Spleen (tissue), 11 donors: ENCODE measurements at regions not wholly inside any gene's neighbourhood (a gene's known extent, or its start where the extent isn't known, plus 50 kb on each side); places are given as distances from the start of the nearest gene placed in this dataset.

Source experiments
- DNase-seq: peaks from one replicate; pipeline ENCODE4 v3.0.0-alpha.2; 2020
- H3K27ac ChIP-seq, 8 donors: fragments of 200-600 bp; sonication (generic) in 7 of 8; 1 replicate in 4 of 8; 2 replicates in 4 of 8; pipeline versions ENCODE4 v1.5.0 to v1.8.0; 2016 to 2021; ENCODE audit warnings: inconsistent platforms in 4 of 8, mild to moderate bottlenecking in 4 of 8, moderate library complexity in 1 of 8
- H3K27me3 ChIP-seq, 7 donors: fragments of 200-600 bp; sonication (generic) in 6 of 7; replicated peaks in 1 of 7; 1 replicate in 4 of 7; 2 replicates in 3 of 7; pipeline versions ENCODE4 v1.5.0 to v1.8.0; 2016 to 2021; ENCODE audit warnings: inconsistent platforms in 3 of 7, mild to moderate bottlenecking in 1 of 7
- H3K36me3 ChIP-seq, 6 donors: fragments of 200-600 bp; sonication (generic) in 5 of 6; 1 replicate in 4 of 6; 2 replicates in 2 of 6; pipeline versions ENCODE4 v1.5.0 to v1.8.0; 2016 to 2021; ENCODE audit warnings: inconsistent platforms in 2 of 6
- H3K4me1 ChIP-seq, 6 donors: fragments of 200-600 bp; sonication (generic) in 5 of 6; 1 replicate in 3 of 6; 2 replicates in 3 of 6; pipeline versions ENCODE4 v1.5.0 to v1.8.0; 2016 to 2021; ENCODE audit warnings: inconsistent platforms in 3 of 6
- H3K4me3 ChIP-seq, 8 donors: fragments of 200-600 bp; sonication (generic) in 7 of 8; 1 replicate in 4 of 8; 2 replicates in 4 of 8; pipeline versions ENCODE4 v1.5.0 to v1.8.0; 2016 to 2021; ENCODE audit warnings: inconsistent platforms in 4 of 8, mild to moderate bottlenecking in 4 of 8, moderate library complexity in 2 of 8
- H3K9me3 ChIP-seq, 8 donors: fragments of 200-600 bp; sonication (generic) in 7 of 8; 1 replicate in 4 of 8; 2 replicates in 4 of 8; pipeline versions ENCODE4 v1.5.0 to v1.8.0; 2016 to 2021; ENCODE audit warnings: inconsistent platforms in 4 of 8
- CTCF ChIP-seq, 11 experiments: fragments of 200-600 bp in 7 of 11; fragments of 450-650 bp in 4 of 11; sonication (generic) in 4 of 11; IDR thresholded peaks in 8 of 11; conservative IDR thresholded peaks in 3 of 11; 1 replicate in 7 of 11; 2 replicates in 4 of 11; pipeline versions ENCODE4 v1.4.0 to v1.8.0; 2016 to 2021; ENCODE audit warnings: antibody characterized with exemption in 11 of 11, inconsistent platforms in 4 of 11, mild to moderate bottlenecking in 1 of 11
- POLR2A ChIP-seq, 3 donors: fragments of 450-650 bp; IDR thresholded peaks; one replicate each; pipeline ENCODE4 v1.5.1; 2017; ENCODE audit warnings: antibody characterized with exemption in 3 of 3, mild to moderate bottlenecking in 1 of 3
- POLR2AphosphoS5 ChIP-seq, 3 donors: sonication (generic); formaldehyde crosslinking; IDR thresholded peaks; one replicate each; pipeline ENCODE4 v1.5.1; 2017; ENCODE audit warnings: antibody characterized with exemption in 3 of 3
- WGBS, 5 donors: extraction: QIAGEN DNeasy Blood & Tissue Kit in 3 of 5; methylation state at CpG; one replicate each; pipeline versions ENCODE4 v1.1.5 to v1.1.7; 2013 to 2018; 5-methylcytosine and 5-hydroxymethylcytosine counted together
- intact Hi-C: fragments of 100-400 bp; cut with DNase I; formaldehyde crosslinking; loops from one replicate; pipeline ENCODE4 v1.15.0; 2023; ENCODE audit warnings: low total_unique reads
- donor health status: healthy with polysubstance abuse.
- donor health status: DM: no; HTN: no; CAD: no; lungs with moderate emphysema.
- donor health status: DM: no; HTN: no; CAD: no.
- donor health status: Bipolar disorder and iron deficiency.
- donor health status: healthy.
- donor health status: DM: no; HTN: no; CAD: no.
- donor health status: DM: yes; HTN: yes; CAD: no.

GRCh38 chr11:70637186-70637800 is 239.0 kb downstream of the CTTN start:
- no peak for DNase-seq
- Histone ChIP-seq H3K4me3 (no peak overlapping the region), H3K27ac (no peak overlapping the region), H3K4me1 (peaks cover 0 to 8% (median 0%) of the 10 kb centered on the region in 6 donors), H3K9me3 (no peaks in the 10 kb centered on the region), H3K27me3 (peaks cover 0 to 24% (median 0%) of the 10 kb centered on the region in 7 donors), H3K36me3 (no peaks in the 10 kb centered on the region)
- intact Hi-C loops, result no loop called here
- WGBS, 5 donors, result 80 to 87% (median 85%) methylated on average over 4 to 16 of the region's 16 CpGs
- no peak for TF ChIP-seq POLR2A (IDR thresholded peaks at IDR 0.05)
- TF ChIP-seq CTCF (IDR thresholded peaks at IDR 0.05 in 8 of 11, conservative IDR thresholded peaks at IDR 0.05 in 3 of 11), result no peak
- TF ChIP-seq POLR2AphosphoS5 (IDR thresholded peaks at IDR 0.05), result no peak

- 66 to 76% (median 67%) methylated on average over 13 to 18 of the region's 18 CpGs for WGBS, 5 donors
- H3K4me3 ChIP-seq, result no peak overlapping the region
- no peak for DNase-seq
- H3K4me1 ChIP-seq, result peaks cover 0 to 8% (median 0%) of the 10 kb centered on the region in 6 donors
- no peaks in the 10 kb centered on the region for H3K9me3 ChIP-seq
- TF ChIP-seq POLR2A (IDR thresholded peaks at IDR 0.05) (no peak), CTCF (IDR thresholded peaks at IDR 0.05 in 8 of 11, conservative IDR thresholded peaks at IDR 0.05 in 3 of 11) (no peak), POLR2AphosphoS5 (IDR thresholded peaks at IDR 0.05) (no peak)
- H3K36me3 ChIP-seq, result no peaks in the 10 kb centered on the region
- H3K27me3 ChIP-seq, result peaks cover 0 to 29% (median 0%) of the 10 kb centered on the region in 7 donors
- no peak overlapping the region for H3K27ac ChIP-seq
- intact Hi-C loops, result no loop called here
Observed at GRCh38 chr11:70637949-70638583, 239.7 kb downstream of the CTTN start.

- H3K9me3 ChIP-seq, result no peaks in the 10 kb centered on the region
- 80 to 93% (median 89%) methylated on average over 7 to 8 of the region's 8 CpGs for WGBS, 5 donors
- peaks cover 0 to 53% (median 0%) of the 10 kb centered on the region in 7 donors for H3K27me3 ChIP-seq
- TF ChIP-seq POLR2A (IDR thresholded peaks at IDR 0.05) (no peak), CTCF (IDR thresholded peaks at IDR 0.05 in 8 of 11, conservative IDR thresholded peaks at IDR 0.05 in 3 of 11) (no peak)
- H3K4me3 ChIP-seq, result no peak overlapping the region
- no peak overlapping the region for H3K27ac ChIP-seq
- intact Hi-C loops, result no loop called here
- no peaks in the 10 kb centered on the region for H3K36me3 ChIP-seq
- no peak for DNase-seq
- peaks cover 0 to 8% (median 0%) of the 10 kb centered on the region in 6 donors for H3K4me1 ChIP-seq
Observed at GRCh38 chr11:70640408-70640807, 242.1 kb downstream of the CTTN start.

- no peaks in the 10 kb centered on the region for H3K36me3 ChIP-seq
- H3K27me3 ChIP-seq, result peaks cover 0 to 62% (median 0%) of the 10 kb centered on the region in 7 donors
- intact Hi-C loops, result no loop called here
- no peak overlapping the region for H3K27ac ChIP-seq
- WGBS, 5 donors, result 35 to 44% (median 41%) methylated on average over 11 to 12 of the region's 12 CpGs
- TF ChIP-seq POLR2AphosphoS5 (IDR thresholded peaks at IDR 0.05), result peak in 1 of 3 donors; percentile 27
- no peak for TF ChIP-seq CTCF (IDR thresholded peaks at IDR 0.05 in 8 of 11, conservative IDR thresholded peaks at IDR 0.05 in 3 of 11)
- no peak overlapping the region for H3K4me3 ChIP-seq
- H3K9me3 ChIP-seq, result no peaks in the 10 kb centered on the region
- peaks cover 0 to 8% (median 0%) of the 10 kb centered on the region in 6 donors for H3K4me1 ChIP-seq
- DNase-seq, result no peak
Observed at GRCh38 chr11:70641369-70641768, 243.0 kb downstream of the CTTN start.
